Activated naive CD8-positive, alpha-beta T cell treated with anti-CD3 and anti-CD28 coated beads, Interleukin-2, amount 10 ng/mL, durations not matched to agents 7 days and 5 days (primary cell): ENCODE measurements at regions not wholly inside any gene's neighbourhood (a gene's known extent, or its start where the extent isn't known, plus 50 kb on each side); places are given as distances from the start of the nearest gene placed in this dataset.

Source experiments
- ATAC-seq: fragments of 150-1000 bp; cut with Tn5 transposase; one replicate; pipeline ENCODE4 v1.10.0; 2021; ENCODE audit warnings: low read depth, moderate library complexity
- POLR2A ChIA-PET: fragments of 350-600 bp; sonication (Branson Sonifier 250); formaldehyde crosslinking; loops from one replicate; lab custom pipeline; 2021; ENCODE audit warnings: antibody characterized with exemption; lab: Charles Lee
- DNase-seq: peaks from one replicate; pipeline ENCODE4 v3.0.0; 2021
- H3K27ac Mint-ChIP-seq: one replicate; pipeline ENCODE4 v1.8.0; 2022; ENCODE audit warnings: mild to moderate bottlenecking, mixed read lengths
- H3K27me3 Mint-ChIP-seq: one replicate; pipeline ENCODE4 v1.8.0; 2022; ENCODE audit warnings: mild to moderate bottlenecking, moderate library complexity, mixed read lengths
- H3K36me3 Mint-ChIP-seq: one replicate; pipeline ENCODE4 v1.8.0; 2021; ENCODE audit warnings: mild to moderate bottlenecking, mixed read lengths
- H3K4me1 Mint-ChIP-seq: one replicate; pipeline ENCODE4 v1.8.0; 2021; ENCODE audit warnings: mixed read lengths
- H3K4me3 Mint-ChIP-seq: one replicate; pipeline ENCODE4 v1.8.0; 2022; ENCODE audit warnings: mild to moderate bottlenecking, moderate library complexity, mixed read lengths
- H3K9me3 Mint-ChIP-seq: one replicate; pipeline ENCODE4 v1.8.0; 2021; ENCODE audit warnings: mixed read lengths

- no peaks in the 10 kb centered on the region for H3K36me3 Mint-ChIP-seq
- H3K27ac Mint-ChIP-seq = no peak overlapping the region
- ATAC-seq (no peak), DNase-seq (no peak)
- no peak overlapping the region for H3K4me3 Mint-ChIP-seq
- H3K9me3 Mint-ChIP-seq = no peaks in the 10 kb centered on the region
- peaks cover 4% of the 10 kb centered on the region for H3K27me3 Mint-ChIP-seq
- H3K4me1 Mint-ChIP-seq = peaks cover 10% of the 10 kb centered on the region
- POLR2A ChIA-PET = no interaction called here
These were observed 97.9 kb upstream of the ATL2 start for GRCh38 chr2:38474715-38475566.

- Mint-ChIP-seq H3K36me3 (no peaks in the 10 kb centered on the region), H3K9me3 (no peaks in the 10 kb centered on the region), H3K4me3 (no peak overlapping the region), H3K27ac (no peak overlapping the region), H3K4me1 (peaks cover 11% of the 10 kb centered on the region), H3K27me3 (peaks cover 2% of the 10 kb centered on the region)
- POLR2A ChIA-PET = no interaction called here
- no peak for ATAC-seq
- DNase-seq = no peak
These were observed 97.0 kb upstream of the ATL2 start for GRCh38 chr2:38474021-38474456.

- H3K4me1 Mint-ChIP-seq = peaks cover 11% of the 10 kb centered on the region
- peaks cover 2% of the 10 kb centered on the region for H3K27me3 Mint-ChIP-seq
- H3K9me3 Mint-ChIP-seq = no peaks in the 10 kb centered on the region
- no peak overlapping the region for H3K4me3 Mint-ChIP-seq
- DNase-seq = no peak
- no peak for ATAC-seq
- H3K27ac Mint-ChIP-seq = no peak overlapping the region
- POLR2A ChIA-PET = no interaction called here
- no peaks in the 10 kb centered on the region for H3K36me3 Mint-ChIP-seq
These were observed 96.4 kb upstream of the ATL2 start for GRCh38 chr2:38473333-38474005.

- Mint-ChIP-seq H3K27me3 (peaks cover 3% of the 10 kb centered on the region), H3K4me3 (no peak overlapping the region), H3K9me3 (no peaks in the 10 kb centered on the region), H3K27ac (no peak overlapping the region), H3K4me1 (peaks cover 15% of the 10 kb centered on the region), H3K36me3 (no peaks in the 10 kb centered on the region)
- DNase-seq (no peak), ATAC-seq (no peak)
- POLR2A ChIA-PET = no interaction called here
These were observed 93.0 kb upstream of the ATL2 start for GRCh38 chr2:38470115-38470514.

GRCh38 chr2:38467768-38468455, 90.8 kb upstream of the ATL2 start:
- no peak overlapping the region for H3K4me3 Mint-ChIP-seq

GRCh38 chr2:38466876-38467767, 90.0 kb upstream of the ATL2 start:
- ATAC-seq (no peak), DNase-seq (no peak)
- Mint-ChIP-seq H3K9me3 (no peaks in the 10 kb centered on the region), H3K36me3 (no peaks in the 10 kb centered on the region), H3K4me1 (peaks cover 9% of the 10 kb centered on the region), H3K27me3 (peaks cover 3% of the 10 kb centered on the region), H3K4me3 (no peak overlapping the region), H3K27ac (no peak overlapping the region)
- POLR2A ChIA-PET = no interaction called here

More at GRCh38 chr2:38467768-38468455, 90.8 kb upstream of the ATL2 start:
- POLR2A ChIA-PET = no interaction called here
- Mint-ChIP-seq H3K36me3 (no peaks in the 10 kb centered on the region), H3K4me1 (peaks cover 5% of the 10 kb centered on the region), H3K27me3 (peaks cover 3% of the 10 kb centered on the region), H3K27ac (no peak overlapping the region), H3K9me3 (no peaks in the 10 kb centered on the region)
- ATAC-seq = no peak
- DNase-seq = no peak

GRCh38 chr2:38466409-38466808, 89.3 kb upstream of the ATL2 start:
- ATAC-seq (no peak), DNase-seq (no peak)
- H3K9me3 Mint-ChIP-seq = no peaks in the 10 kb centered on the region
- POLR2A ChIA-PET = no interaction called here
- H3K27me3 Mint-ChIP-seq = peaks cover 3% of the 10 kb centered on the region
- H3K36me3 Mint-ChIP-seq = no peaks in the 10 kb centered on the region
- no peak overlapping the region for H3K27ac Mint-ChIP-seq
- no peak overlapping the region for H3K4me3 Mint-ChIP-seq
- H3K4me1 Mint-ChIP-seq = peaks cover 9% of the 10 kb centered on the region

- H3K4me1 Mint-ChIP-seq = peaks cover 9% of the 10 kb centered on the region
- ATAC-seq = no peak
- POLR2A ChIA-PET = no interaction called here
- H3K36me3 Mint-ChIP-seq = no peaks in the 10 kb centered on the region
- H3K27ac Mint-ChIP-seq = no peak overlapping the region
- H3K27me3 Mint-ChIP-seq = peaks cover 3% of the 10 kb centered on the region
- no peak overlapping the region for H3K4me3 Mint-ChIP-seq
- no peaks in the 10 kb centered on the region for H3K9me3 Mint-ChIP-seq
- no peak for DNase-seq
These were observed 88.7 kb upstream of the ATL2 start for GRCh38 chr2:38465789-38466127.

- Mint-ChIP-seq H3K36me3 (no peaks in the 10 kb centered on the region), H3K27ac (no peak overlapping the region), H3K9me3 (no peaks in the 10 kb centered on the region), H3K27me3 (peaks cover 3% of the 10 kb centered on the region), H3K4me1 (peaks cover 9% of the 10 kb centered on the region), H3K4me3 (no peak overlapping the region)
- ATAC-seq = no peak
- POLR2A ChIA-PET = no interaction called here
- DNase-seq = no peak
These were observed 88.1 kb upstream of the ATL2 start for GRCh38 chr2:38464971-38465788.

GRCh38 chr2:38463752-38464151, 86.7 kb upstream of the ATL2 start:
- Mint-ChIP-seq H3K36me3 (no peaks in the 10 kb centered on the region), H3K27me3 (peaks cover 3% of the 10 kb centered on the region), H3K4me1 (peaks cover 8% of the 10 kb centered on the region), H3K27ac (no peak overlapping the region), H3K9me3 (no peaks in the 10 kb centered on the region), H3K4me3 (no peak overlapping the region)
- ATAC-seq = no peak
- no peak for DNase-seq
- POLR2A ChIA-PET = no interaction called here

GRCh38 chr2:38462121-38462661, 85.1 kb upstream of the ATL2 start:
- Mint-ChIP-seq H3K27ac (no peak overlapping the region), H3K4me3 (no peak overlapping the region), H3K27me3 (peaks cover 4% of the 10 kb centered on the region), H3K36me3 (no peaks in the 10 kb centered on the region), H3K4me1 (peaks cover 8% of the 10 kb centered on the region), H3K9me3 (no peaks in the 10 kb centered on the region)
- no peak for DNase-seq
- no peak for ATAC-seq
- POLR2A ChIA-PET = no interaction called here

- no peak overlapping the region for H3K27ac Mint-ChIP-seq
- POLR2A ChIA-PET = no interaction called here
- H3K4me1 Mint-ChIP-seq = peaks cover 8% of the 10 kb centered on the region
- no peaks in the 10 kb centered on the region for H3K9me3 Mint-ChIP-seq
- no peaks in the 10 kb centered on the region for H3K36me3 Mint-ChIP-seq
- DNase-seq = no peak
- peaks cover 4% of the 10 kb centered on the region for H3K27me3 Mint-ChIP-seq
- H3K4me3 Mint-ChIP-seq = no peak overlapping the region
- ATAC-seq = no peak
These were observed 84.4 kb upstream of the ATL2 start for GRCh38 chr2:38461470-38461869.
